Osteocyte (in vitro differentiated cells): ENCODE measurements at regions not wholly inside any gene's neighbourhood (a gene's known extent, or its start where the extent isn't known, plus 50 kb on each side); places are given as distances from the start of the nearest gene placed in this dataset.

Experiments used
- DNase-seq: peaks from one replicate; pipeline ENCODE4 v3.0.0; 2021; ENCODE audit warnings: mixed read lengths; ENCODE audit not compliant: unreplicated experiment; ENCODE audit errors: extremely low spot score
- H3K27ac Mint-ChIP-seq: one replicate; pipeline ENCODE4 v1.8.0; 2021; ENCODE audit warnings: mild to moderate bottlenecking, mixed read lengths; ENCODE audit not compliant: unreplicated experiment
- H3K27me3 Mint-ChIP-seq: one replicate; pipeline ENCODE4 v1.8.0; 2021; ENCODE audit warnings: mixed read lengths; ENCODE audit not compliant: unreplicated experiment
- H3K36me3 Mint-ChIP-seq: one replicate; pipeline ENCODE4 v1.8.0; 2021; ENCODE audit warnings: mixed read lengths; ENCODE audit not compliant: unreplicated experiment
- H3K4me1 Mint-ChIP-seq: one replicate; pipeline ENCODE4 v1.8.0; 2021; ENCODE audit warnings: mixed read lengths; ENCODE audit not compliant: unreplicated experiment
- H3K4me3 Mint-ChIP-seq: one replicate; pipeline ENCODE4 v1.8.0; 2021; ENCODE audit warnings: mild to moderate bottlenecking, moderate library complexity, mixed read lengths; ENCODE audit not compliant: unreplicated experiment
- H3K9me3 Mint-ChIP-seq: one replicate; pipeline ENCODE4 v1.8.0; 2021; ENCODE audit warnings: mixed read lengths; ENCODE audit not compliant: unreplicated experiment
- CTCF ChIP-seq: fragments of 200-600 bp; sonication (generic); IDR thresholded peaks from 2 replicates; pipeline ENCODE4 v1.5.0; 2021; ENCODE audit warnings: antibody characterized with exemption, mild to moderate bottlenecking, moderate library complexity

GRCh38 chr2:200039724-200040650, 84.6 kb downstream of the MAIP1 start:
- H3K4me1 Mint-ChIP-seq: peaks cover 28% of the 10 kb centered on the region
- peak overlapping the region; percentile 8 for H3K27ac Mint-ChIP-seq
- no peak for TF ChIP-seq CTCF
- H3K9me3 Mint-ChIP-seq: peaks cover 16% of the 10 kb centered on the region
- H3K27me3 Mint-ChIP-seq: no peaks in the 10 kb centered on the region
- no peaks in the 10 kb centered on the region for H3K36me3 Mint-ChIP-seq
- H3K4me3 Mint-ChIP-seq: no peak overlapping the region
- DNase-seq: no peak

- no peaks in the 10 kb centered on the region for H3K36me3 Mint-ChIP-seq
- H3K9me3 Mint-ChIP-seq: peaks cover 16% of the 10 kb centered on the region
- no peak overlapping the region for H3K27ac Mint-ChIP-seq
- no peaks in the 10 kb centered on the region for H3K27me3 Mint-ChIP-seq
- H3K4me1 Mint-ChIP-seq: peaks cover 28% of the 10 kb centered on the region
- DNase-seq: no peak
- no peak for TF ChIP-seq CTCF
- H3K4me3 Mint-ChIP-seq: no peak overlapping the region
Measured at GRCh38 chr2:200040831-200041230, 85.4 kb downstream of the MAIP1 start.

- H3K4me3 Mint-ChIP-seq: no peak overlapping the region
- no peak for DNase-seq
- peaks cover 28% of the 10 kb centered on the region for H3K4me1 Mint-ChIP-seq
- H3K36me3 Mint-ChIP-seq: no peaks in the 10 kb centered on the region
- TF ChIP-seq CTCF: no peak
- H3K27me3 Mint-ChIP-seq: no peaks in the 10 kb centered on the region
- H3K27ac Mint-ChIP-seq: no peak overlapping the region
- peaks cover 16% of the 10 kb centered on the region for H3K9me3 Mint-ChIP-seq
Measured at GRCh38 chr2:200041639-200042038, 86.3 kb downstream of the MAIP1 start.

GRCh38 chr2:200042102-200042735, 86.8 kb downstream of the MAIP1 start:
- peaks cover 28% of the 10 kb centered on the region for H3K4me1 Mint-ChIP-seq
- H3K36me3 Mint-ChIP-seq: no peaks in the 10 kb centered on the region
- TF ChIP-seq CTCF: no peak
- H3K4me3 Mint-ChIP-seq: no peak overlapping the region
- H3K27me3 Mint-ChIP-seq: no peaks in the 10 kb centered on the region
- H3K27ac Mint-ChIP-seq: no peak overlapping the region
- DNase-seq: no peak
- peaks cover 16% of the 10 kb centered on the region for H3K9me3 Mint-ChIP-seq

GRCh38 chr2:200042944-200043343, 87.6 kb downstream of the MAIP1 start:
- no peak for TF ChIP-seq CTCF
- Mint-ChIP-seq H3K27me3 (no peaks in the 10 kb centered on the region), H3K4me1 (peaks cover 28% of the 10 kb centered on the region), H3K36me3 (no peaks in the 10 kb centered on the region), H3K4me3 (no peak overlapping the region), H3K9me3 (peaks cover 16% of the 10 kb centered on the region), H3K27ac (no peak overlapping the region)
- DNase-seq: no peak
